HG02798 (cell line): ENCODE measurements at regions not wholly inside any gene's neighbourhood (a gene's known extent, or its start where the extent isn't known, plus 50 kb on each side); places are given as distances from the start of the nearest gene placed in this dataset.
"Not testable (repeated sequence)": the region's sequence is repeated elsewhere in the genome, so short reads cannot be mapped to it uniquely, and the experiment has no call there.

Source experiments
- ATAC-seq: cut with Tn5 transposase; IDR thresholded peaks from one replicate; pipeline ENCODE4 v1.9.1; 2021; ENCODE audit warnings: mild to moderate bottlenecking; ENCODE audit not compliant: unreplicated experiment, poor library complexity

DNA sequence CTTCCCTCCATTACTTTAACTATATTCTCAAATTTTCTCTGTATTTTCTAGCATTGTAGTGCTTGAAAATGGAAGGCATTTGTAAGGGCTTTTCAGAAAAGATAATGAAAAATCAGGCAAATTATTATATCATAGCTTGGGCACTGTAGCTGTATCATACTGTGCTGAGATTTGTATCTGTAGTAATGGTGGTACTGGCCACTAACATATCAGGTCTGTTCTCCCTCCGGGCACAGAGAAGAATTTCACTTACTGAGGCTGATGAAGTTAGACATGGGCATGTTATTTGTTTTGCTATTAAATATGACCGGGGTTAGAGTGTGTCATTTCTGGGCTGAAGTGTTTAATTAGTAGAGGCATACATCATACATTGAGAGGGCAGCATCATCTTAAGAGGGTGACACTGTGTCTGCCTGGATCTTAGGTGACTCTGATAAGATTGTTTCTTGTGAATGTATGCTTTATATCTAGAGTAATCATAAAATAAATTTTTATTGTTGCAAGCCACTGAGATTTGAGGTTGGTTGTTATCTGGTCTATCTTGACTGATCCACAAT lies 1395.9 kb downstream of the EPHA7 start:
- no peak for ATAC-seq

DNA sequence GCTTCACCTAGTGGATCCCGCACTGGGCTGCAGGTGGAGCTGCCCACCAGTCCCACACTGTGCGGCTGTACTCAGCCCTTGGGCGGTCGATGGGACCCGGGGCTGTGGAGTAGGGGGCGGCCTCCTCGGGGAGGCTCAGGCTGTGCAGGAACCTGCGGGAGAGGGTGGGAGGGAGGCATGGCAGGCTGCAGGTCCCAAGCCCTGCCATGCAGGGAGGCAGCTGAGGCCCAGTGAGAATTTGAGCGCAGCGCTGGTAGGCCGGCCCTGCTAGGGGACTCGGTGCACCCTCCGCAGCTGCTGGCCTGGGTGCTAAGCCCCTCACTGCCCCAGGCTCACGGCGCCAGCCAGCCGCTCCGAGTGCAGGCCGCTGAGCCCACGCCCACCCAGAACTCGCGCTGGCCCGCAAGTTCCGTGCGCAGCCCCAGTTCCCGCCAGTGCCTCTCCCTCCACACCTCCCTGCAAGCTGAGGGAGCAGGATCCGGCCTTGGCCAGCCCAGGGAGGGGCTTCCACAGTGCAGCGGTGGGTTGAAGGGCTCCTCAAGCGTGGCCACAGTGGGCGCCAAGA lies 1407.6 kb downstream of the EPHA7 start:
- no peak for ATAC-seq

DNA sequence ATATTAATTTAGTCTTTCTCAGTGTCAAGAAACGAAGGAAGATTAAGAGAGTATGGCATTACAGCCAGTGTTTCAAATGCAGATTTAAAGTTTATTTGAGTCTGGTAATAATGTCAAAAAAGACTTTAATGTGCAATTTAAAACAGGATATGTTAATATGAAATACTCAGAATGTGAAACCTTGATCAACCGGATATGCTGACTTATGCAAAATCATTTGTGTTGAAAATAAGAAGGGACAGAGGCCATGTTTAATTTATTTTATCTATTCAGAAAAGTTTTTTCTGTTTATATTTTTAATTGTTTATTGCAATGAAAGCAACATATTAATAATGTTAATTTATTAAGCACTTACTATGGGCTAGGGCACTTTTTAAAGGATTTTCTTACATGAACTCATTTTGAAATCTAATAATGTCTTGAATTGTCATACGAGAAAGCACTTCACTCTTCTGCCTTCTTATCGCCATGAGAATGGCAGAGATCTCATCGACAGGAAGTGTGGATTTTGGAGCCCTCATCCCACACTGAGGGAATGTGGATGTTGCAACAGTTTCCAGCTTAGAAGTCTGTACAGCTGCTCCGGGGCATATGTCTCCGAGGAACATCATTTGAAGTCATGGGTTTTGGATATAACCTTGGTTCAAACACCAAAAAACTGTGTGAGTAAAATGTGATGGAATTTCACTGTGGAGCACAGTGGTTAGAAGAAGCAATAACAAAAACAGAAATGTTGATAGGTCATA lies 1410.4 kb downstream of the EPHA7 start:
- ATAC-seq: no peak

DNA sequence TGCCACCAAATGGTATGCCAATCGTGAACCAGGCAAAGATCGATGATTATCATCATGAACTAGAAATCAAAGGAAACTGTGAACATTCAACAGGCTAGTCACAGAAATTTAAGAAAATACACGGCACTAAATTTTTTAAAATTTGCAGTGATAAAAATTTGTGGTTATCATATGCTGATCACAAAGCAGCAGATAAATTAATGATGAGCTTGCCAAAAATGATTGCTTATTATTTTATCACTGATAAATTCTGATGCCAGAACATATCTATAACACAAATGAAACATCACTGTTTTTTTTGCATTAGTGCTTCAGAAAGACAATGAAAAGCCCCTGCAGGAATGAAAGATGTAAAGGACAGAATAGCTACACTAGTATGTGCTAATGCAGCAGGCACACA lies 1413.2 kb upstream of the MAP3K7 start:
- ATAC-seq: no peak

DNA sequence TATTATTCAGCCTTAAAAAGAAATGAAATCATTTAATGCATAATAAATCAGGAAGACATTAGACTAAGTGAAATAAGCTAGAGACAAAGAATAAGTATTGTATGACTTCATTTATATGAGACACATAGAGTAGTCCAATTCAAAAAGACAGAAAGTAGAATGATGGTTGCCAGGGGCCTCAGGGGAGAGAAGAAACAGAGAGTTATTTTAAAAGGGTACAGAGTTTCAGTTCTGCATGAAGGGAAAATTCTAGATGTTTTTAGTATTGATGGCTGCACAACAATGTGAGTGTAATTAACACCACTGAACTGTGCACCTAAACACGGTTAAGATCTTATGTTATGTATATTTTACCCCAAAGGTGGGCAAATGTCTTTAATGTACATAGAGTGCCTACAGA lies 1407.9 kb upstream of the MAP3K7 start:
- no peak for ATAC-seq

DNA sequence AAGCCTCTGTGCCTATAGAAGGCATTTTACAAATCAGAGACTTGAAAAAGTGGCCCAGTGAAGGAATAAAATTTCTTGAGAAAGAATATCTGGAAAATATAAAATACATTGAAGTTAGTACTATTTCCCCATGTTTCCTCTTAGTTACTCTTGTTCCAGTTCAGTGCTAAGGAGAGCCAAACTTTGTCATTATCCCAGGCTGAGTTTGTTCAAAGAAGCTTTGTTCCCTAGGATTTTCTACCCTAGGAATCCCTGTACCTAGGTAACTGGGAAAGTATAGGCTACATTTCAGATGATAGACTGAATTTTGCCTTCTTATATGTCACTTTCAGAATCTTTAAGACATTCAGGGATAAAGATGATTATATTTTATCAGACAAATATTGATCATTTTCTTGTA lies 1395.7 kb upstream of the MAP3K7 start:
- no peak for ATAC-seq

DNA sequence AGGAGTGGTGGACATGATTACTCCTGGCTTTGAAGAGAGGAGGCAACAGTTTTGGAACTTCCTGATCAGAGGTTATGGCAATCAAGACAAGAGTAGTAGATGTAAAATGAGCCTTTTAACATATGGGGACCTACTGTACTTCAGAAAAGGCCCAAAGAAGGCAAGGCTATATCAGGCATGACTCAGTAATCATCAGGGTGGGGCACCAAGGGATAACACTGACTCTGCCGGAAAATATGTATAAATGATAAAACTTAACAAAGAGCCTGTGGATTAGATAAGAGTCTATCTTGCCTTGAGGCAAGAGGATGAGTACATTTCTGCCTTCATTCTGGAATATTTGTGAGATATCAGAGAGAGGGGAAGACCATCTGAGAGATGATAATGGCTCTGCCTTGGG lies 1389.9 kb upstream of the MAP3K7 start:
- no peak for ATAC-seq

DNA sequence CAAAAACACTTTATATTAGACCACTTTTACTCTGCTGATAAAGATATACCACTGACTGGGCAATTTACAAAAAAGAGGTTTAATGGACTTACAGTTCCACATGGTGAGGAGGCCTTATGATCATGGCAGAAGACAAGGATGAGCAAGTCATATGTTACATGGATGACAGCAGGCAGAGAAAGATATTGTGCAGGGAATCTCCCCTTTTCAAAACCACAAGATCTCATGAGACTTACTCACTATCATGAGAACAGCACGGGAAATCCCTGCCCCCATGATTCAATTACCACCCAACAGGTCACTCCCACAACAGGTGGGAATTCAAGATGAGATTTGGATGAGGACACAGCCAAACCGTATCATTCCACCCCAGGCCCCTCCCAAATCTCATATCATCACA lies 1383.8 kb upstream of the MAP3K7 start:
- ATAC-seq: no peak

DNA sequence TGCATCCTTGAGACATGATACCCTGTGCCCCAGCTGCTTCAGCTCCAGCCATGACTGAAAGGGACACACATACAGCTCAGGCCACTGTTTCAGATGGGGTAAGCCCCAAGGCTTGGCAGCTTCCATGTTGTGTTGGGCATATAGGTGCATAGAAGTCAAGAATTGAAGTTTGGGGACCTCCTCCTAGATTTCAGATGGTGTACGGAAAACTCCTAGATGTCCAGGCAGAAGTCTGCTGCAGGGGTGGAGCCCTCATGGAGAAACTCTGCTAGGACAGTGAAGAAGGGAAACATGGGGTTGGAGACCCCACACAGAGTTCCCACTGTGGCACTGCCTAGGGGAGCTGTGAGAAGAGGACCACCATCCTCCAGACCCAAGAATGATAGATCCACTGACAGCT lies 1379.0 kb upstream of the MAP3K7 start:
- no peak for ATAC-seq

DNA sequence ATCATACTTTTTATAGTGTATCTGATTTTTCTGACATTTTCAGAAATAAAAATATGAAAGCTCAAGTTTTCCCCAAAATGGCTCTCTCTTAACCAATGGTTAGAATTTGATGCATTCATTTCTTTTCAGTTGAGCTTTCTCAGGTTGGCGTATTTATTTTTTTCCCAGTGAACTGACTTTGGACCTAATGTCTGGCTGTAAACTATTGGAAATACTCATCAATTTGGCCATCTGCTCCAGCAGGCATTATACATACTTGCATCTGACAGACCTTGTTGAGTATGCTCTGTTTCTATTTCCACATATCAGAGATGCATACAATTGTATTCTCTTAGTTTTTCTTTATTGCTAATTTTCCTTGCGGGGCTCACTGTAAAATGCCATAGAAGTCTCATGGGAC lies 1374.8 kb upstream of the MAP3K7 start:
- no peak for ATAC-seq

DNA sequence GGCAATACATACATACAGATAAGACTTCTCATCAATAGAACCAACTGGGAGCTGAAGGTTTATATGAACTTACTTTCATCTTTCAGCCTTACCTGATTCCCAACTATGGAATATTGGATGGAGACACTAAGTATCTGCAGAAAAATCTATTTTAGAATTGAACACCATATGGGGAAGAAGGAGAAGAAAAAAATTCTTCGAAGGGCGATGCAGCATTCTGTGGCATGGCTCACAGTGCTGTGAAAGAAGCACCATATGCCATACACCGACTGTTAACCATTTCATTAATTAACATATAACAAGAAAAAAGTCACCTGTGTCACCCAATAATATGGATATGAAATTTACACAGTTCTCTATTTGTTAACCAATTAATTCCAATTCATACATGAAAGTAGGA lies 1374.4 kb upstream of the MAP3K7 start:
- no peak for ATAC-seq

DNA sequence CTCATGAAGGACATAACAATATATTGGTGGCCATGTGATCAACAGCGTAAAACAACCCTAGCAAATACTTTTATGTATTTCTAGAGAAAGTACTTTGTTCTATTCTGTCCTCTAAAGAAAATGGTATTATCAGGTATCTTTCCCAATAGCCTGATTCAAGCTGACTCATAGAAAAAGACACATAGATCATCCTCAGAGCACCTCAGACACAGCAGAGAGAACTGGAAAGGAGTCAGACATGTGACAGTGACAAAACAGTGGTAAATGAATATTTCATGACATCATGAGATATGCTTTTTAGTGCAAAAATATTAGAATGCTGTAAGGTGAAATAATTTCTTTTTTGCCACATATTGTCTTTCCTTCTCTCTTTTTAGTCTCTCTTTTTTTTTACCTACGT lies 1355.0 kb upstream of the MAP3K7 start:
- ATAC-seq: no peak

DNA sequence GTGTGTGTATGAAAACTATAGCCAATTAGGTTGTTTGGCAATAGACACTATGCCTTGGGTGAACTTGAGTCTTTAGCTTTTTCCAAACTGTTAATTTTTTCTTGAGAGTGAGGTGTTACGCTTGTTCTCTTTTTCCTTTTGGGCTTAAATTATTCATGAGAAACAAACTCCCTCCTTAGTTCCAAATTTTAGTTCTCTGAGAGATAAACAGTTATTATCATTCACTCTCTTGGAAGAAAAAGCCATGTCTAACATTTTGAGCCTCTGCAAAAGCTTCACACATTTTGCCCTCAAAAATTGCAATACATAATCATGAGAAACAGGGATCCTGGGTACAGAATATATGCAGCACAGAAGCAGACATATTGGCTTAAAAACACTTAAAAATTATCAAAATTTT lies 1353.9 kb upstream of the MAP3K7 start:
- ATAC-seq: no peak

DNA sequence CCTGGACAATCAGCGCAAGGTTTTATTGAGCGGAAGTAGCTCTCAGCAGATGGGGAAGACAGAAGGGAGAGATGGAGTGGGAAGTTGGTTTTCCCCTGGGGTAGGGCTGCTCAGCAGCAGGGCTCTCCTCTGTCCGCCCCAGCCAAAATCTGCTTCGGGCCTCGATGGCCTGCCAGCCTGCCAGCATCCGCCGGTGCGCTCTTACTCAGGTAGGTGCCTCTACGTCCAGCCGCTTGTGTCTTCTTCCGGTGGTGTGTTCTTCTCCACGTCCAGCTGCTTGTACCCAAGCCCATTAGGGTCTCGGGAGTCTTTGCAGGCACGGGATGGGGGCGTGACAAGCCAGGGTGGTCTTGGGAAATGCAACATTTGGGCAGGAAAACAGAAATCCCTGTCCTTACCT lies 1340.0 kb upstream of the MAP3K7 start:
- no peak for ATAC-seq

DNA sequence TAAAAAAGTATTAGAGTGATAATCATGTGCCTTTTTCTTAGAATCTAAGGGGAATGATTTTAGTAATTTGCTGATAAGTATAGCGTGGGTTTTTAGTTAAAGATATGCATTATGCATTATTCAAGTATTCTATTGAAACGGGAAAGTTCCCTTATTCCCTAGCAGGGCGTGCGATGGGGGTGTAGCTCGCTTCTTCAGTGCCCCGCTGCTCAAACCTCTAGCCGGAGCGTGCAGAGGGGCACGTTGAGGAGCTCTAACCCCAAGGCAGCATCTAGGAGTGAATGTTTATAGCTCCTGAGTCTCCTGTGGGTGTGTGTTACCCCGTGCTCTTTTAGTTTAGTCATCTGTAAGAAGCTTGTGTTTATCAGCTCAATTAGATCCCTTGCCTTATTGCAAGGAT lies 1339.5 kb upstream of the MAP3K7 start:
- no peak for ATAC-seq

DNA sequence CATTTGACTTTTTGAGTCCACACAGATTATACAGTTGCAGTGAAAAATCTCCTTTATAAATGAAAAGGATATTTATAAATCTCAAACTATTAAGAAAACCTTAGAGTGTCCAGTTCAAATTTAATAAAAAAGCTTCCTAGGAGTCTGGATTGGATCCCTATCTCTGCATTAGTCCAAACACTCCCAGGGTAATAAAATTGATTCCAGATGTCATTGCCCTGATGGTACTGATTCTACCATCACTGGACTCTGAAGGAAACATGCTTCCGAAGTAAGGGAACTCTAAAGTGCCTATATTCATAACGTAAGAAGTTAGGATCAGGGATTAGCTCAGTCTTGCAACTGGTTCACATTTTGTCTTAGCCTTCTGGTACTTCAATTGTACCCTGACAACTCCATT lies 1325.1 kb upstream of the MAP3K7 start:
- no peak for ATAC-seq

DNA sequence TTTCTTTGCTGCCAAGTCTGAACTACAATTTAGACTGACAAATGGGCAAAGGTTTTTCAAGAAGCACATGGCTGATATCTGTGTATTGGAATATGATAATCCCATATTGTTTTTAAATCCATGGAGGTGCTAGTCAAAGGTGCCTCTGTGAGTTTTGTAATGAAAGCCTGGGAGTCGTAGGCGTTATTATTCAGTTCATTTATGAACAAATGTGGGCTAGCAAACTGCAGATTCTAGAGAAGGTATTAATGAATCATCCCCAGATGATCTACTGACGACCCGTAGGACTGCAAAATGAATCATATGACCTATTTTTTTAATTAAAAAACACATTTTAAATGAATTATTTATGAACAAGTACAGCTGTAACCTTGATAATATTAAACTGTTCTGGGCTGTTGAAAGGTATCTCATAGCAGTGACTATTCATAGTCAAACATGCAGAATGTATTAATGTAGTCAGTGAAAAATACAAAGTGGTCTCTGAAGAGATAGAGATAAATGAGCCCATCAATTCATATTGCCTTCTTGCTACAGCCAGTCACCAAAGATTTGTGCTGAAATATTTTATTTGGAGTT lies 1317.8 kb upstream of the MAP3K7 start:
- no peak for ATAC-seq

DNA sequence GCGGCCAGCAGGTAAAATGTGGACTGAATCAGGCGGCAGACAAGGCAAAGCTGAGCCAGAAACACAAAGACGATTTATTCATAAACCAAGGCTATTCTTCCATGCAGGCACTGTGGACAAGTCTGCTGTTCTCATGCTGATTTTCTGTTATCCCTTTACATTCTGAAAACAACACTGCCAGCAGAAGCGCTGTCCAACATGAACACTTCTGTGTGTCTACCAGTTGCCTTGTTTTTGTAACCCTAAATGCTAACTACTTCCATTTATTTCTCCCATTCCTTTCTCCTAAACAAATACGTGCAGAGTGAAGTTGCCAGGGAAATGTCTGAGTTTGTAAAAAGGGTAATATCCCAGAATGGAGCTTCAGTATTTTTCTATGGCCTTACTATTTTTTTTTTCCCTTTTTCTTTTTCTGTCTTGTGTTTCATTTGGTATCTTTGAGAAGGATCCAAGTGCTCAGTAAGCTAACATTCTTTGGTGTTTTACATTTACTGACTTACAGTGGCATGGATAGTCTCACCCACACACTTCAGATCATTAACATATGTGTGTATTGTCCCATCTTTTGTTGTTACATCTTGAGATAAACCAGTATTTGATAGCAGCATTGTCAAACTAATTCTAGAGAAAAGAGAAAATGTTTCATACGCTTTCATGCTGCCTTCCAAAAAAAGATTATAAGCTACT lies 1308.9 kb upstream of the MAP3K7 start:
- no peak for ATAC-seq

DNA sequence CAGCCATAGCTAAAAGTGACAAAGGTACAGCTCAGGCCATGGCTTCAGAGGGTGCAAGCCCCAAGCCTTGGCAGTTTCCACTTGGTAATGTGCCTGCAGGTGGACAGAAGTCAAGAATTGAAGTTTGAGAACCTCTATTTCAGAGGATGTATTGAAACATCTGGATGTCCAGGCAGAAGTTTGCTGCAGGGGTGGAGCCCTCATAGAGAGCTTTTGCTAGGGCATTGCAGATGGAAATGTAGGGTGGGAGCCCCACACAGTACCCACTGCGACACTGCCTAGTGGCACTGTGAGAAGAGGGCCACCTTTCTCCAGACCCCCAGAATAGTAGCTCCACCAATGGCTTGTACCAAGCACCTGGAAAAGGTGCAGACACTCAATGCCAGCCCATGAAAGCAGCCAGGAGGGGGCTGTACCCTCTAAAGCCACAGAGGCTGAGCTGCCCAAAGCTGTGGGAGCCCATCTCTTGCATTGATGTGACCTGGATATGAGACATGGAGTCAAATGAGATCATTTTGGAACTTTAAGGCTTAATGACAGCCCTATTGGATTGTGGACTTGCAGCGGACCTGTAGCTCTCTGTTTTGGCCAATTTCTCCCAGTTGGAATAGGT lies 1299.4 kb upstream of the MAP3K7 start:
- no peak for ATAC-seq

DNA sequence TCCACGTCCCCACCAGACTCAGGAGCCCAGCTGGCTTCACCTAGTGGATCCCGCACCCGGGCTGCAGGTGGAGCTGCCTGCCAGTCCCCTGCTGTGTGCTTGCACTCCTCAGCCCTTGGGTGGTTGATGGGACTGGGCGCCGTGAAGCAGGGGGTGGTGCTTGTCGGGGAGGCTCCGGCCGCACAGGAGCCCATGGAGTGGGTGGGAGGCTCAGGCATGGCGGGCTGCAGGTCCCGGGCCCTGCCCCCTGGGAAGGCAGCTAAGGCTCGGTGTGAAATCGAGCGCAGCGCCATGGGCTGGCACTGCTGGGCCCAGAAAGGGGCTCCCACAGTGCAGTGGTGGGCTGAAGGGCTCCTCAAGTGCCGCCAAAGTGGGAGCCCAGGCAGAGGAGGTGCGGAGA lies 1294.9 kb upstream of the MAP3K7 start:
- not testable (repeated sequence) for ATAC-seq
